HG03159 (cell line): ENCODE measurements at regions not wholly inside any gene's neighbourhood (a gene's known extent, or its start where the extent isn't known, plus 50 kb on each side); places are given as distances from the start of the nearest gene placed in this dataset.

Experiments
- ATAC-seq: cut with Tn5 transposase; IDR thresholded peaks from one replicate; pipeline ENCODE4 v1.9.1; 2021; ENCODE audit warnings: mild to moderate bottlenecking, moderate library complexity; ENCODE audit not compliant: unreplicated experiment

DNA sequence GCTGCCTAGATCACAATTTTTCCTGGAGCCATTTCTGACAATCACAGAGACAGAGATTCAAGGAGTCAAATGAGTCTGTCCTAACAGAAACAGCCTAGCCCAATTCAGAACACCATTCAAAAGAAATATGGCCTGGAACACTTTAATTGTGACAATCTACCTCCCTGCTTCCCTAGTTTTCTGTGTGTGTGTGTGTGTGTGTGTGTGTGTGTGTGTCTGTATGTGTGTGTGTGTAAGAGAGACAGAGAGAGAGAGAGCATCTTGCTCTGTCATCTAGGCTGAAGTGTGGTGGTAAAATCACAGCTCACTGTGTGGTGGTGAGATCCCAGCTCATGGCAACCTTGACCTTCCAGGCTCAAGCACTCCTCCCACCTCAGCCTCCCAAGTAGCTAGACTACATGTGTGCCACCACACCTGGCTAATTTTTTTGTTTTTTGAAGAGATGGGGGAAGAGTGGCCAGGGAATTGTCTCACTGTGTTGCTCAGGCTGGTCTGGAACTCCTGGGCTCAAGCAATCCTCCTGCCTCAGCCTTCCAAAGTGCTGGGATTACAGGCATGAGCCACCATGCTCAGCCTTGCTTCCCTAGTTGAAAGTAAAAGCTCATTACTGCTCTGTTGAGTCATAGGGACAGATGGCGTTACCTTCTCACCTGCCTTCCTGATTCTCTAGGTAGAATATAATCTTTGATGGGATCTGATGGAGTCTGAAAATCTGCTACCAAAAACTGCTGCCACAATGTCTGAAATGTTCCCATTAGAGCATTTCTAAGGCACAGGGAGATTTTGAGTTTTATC is 89.6 kb upstream of the BEND6 start:
- no peak for ATAC-seq

DNA sequence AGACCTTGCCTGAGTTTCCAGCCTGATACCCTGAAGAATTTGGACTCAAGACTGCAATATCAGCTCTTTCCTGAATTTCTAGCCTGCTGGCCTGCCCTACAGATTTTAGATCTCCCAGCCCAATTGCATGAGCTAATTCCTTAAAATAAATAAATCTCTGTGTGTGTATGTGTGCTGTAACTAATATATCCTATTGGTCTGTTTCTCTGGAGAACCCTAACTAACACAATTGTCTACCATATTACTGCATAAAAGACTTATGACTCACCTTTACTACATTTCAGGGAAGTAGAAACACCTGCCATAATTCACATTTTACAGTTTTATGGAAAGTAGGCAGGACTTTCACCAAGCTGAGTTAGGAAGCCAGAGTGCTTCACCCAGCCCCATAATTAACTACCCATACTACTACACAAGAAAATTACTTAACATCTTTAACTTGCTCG is 90.7 kb upstream of the BEND6 start:
- ATAC-seq = no peak

DNA sequence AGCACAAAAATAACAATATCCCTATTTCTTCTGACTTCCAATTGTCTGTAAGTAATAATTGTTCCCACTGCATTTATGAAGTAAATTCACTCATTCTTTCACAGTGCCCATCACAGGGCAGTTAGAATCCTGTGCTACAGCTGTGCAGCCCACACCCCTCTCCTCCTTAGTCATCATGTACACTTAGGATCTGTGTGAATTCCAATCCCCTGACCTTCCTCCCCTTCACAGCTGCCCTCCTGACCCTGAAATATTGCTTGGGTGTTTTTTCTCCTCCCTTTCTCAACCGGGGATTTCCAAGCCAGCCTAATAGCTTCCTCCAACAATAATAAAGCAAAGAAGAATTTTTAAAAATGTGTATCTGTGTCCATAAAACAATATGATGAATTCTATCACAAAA is 91.5 kb upstream of the BEND6 start:
- ATAC-seq = no peak

DNA sequence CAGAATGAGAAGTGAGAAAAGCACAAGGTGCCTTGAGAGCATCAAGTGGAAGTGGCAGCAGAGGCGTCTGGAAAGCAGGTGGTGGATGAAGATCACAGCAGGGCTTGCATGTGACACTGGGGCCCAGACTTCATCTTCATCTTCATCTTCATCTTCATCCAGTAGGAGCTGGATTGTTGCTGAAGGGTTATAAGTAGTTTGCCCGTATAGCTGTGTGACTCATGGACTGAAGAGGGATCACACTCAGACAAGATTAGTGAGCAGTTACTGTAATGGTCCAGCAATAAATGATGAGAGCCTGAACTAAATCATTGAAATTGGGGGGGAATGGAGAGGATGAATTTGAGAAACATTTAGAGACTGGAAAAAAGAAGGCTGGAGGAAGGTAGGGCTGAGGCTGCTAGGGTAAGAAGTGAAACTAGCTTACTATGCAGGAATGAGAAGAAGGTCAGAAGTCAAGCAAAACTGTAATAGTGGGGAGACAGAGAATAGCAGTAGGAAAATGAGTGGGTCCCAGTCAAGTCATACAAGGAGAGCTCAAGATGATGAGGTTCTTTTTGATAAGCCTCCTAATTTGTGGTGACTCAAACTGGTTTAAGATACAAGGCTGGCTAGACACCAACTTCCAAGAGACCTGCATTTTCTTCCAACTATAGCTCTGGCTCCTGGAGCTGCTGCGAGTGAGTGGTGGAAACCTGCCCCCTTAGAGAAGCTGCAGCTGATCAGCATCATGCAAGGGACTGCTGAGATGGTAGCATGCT is 92.3 kb upstream of the BEND6 start:
- ATAC-seq = peak; percentile 44

DNA sequence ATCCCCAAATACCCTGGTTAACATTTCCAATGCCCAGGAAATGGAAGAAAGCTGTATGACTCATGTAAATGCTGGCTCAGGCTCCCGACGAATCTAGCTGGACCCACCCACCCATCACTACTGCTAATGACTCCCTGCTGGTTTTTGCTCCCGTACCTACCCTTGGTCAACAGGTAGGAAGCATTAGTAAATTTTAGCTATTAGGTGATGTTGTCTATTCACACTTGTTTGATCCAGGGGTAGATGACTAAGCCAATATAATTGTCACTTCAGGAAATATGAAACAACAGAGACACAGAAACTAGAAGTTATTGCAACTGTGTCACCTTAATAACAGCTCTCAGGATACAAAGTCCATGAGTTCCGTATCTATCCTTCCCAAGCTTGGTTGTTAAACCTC is 94.4 kb upstream of the BEND6 start:
- ATAC-seq = no peak

DNA sequence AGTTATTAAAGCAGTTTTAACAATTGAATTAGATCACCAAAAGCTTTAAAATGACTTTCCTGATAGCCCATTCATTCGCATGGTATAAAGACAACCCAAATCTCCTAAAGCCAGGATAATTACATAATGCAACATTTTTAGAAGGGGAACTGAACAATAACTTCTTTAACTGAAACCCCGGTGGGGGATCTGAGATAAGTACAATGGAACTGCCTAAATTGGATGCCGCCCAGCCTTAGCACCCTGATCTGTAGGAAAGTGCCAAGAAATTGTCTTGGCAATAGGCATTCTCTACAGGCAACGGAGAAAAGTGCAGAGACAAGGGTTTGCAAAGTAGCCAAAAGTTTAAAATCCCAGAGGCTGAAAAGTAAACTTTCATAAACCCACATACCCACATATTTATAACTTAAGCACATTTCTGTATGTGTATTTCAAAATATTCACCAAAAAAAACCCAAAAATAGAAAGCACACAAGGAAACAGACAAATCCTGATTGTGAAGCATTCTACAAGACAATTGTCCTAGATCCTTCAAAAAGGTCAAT is 98.8 kb upstream of the BEND6 start:
- no peak for ATAC-seq

DNA sequence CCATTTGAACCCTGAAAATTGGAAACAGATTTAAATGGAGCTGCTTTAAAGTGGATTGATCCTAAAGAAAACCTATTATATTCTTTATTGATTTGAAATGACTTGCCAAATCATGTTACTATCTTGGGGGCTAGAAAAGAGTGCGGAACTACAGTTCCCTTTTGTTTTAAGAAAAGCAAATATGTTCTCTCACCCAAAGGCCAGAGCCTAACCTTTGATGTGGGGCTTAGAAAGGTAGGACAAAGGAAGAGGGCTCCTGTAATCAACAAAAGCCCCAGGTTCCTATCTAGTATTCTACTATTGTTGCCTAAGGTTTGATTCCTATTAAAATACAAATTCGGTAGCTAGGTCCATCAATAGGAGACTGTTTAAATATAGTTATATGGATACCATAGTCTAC is 100.8 kb upstream of the BEND6 start:
- ATAC-seq = no peak

DNA sequence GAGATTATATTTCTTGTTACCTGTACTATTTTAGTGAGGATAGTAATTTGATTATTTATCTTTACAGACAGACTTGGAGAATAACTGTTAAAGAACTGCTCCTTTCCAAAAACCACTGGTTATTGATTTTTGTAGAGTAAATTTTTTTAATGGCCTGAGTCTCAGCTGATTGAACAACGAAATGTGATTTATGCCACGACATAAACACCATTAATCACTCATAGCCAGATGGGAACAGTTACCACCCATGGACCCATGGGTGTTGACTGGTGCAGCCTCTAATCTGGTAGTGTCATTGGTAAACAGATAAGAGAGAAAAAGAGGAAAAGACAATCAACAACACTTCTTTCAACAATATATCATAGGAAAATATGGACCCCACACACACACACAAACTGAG is 101.4 kb upstream of the BEND6 start:
- ATAC-seq = no peak

DNA sequence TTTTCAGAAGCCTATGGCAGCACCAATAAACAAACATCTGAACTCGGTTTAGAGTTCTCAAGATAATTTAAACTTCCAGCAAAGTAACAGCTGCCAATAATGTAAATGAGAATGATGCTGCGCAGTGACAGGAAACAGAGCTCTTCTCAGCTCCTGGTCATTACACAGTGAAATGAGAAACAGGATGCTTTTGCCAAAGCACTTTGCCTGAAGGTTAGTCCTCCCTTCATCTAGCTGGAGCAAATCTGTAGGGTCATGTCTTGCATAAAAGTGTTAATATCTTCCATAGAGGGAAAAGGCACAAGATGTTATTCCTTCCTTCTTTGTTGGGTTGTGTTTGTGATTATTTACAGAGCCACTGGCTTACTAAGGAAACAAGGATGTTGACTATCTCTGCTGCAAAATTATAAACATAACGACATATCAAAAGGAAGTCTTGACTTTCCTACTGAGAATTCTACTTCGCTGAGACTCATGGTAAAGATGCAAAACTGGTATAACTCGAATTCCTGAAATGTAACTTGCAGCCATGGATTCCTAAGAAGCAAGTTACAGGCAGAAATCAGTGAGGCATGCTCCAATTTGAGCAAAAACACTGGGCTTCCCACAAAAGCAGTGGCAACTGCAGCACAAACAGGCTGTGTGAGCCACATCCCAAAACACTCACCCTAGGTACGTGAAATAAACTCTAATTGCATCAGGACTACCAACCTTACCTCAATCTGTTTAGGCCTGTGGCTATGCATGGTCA is 102.5 kb upstream of the BEND6 start:
- peak; percentile 20 for ATAC-seq

DNA sequence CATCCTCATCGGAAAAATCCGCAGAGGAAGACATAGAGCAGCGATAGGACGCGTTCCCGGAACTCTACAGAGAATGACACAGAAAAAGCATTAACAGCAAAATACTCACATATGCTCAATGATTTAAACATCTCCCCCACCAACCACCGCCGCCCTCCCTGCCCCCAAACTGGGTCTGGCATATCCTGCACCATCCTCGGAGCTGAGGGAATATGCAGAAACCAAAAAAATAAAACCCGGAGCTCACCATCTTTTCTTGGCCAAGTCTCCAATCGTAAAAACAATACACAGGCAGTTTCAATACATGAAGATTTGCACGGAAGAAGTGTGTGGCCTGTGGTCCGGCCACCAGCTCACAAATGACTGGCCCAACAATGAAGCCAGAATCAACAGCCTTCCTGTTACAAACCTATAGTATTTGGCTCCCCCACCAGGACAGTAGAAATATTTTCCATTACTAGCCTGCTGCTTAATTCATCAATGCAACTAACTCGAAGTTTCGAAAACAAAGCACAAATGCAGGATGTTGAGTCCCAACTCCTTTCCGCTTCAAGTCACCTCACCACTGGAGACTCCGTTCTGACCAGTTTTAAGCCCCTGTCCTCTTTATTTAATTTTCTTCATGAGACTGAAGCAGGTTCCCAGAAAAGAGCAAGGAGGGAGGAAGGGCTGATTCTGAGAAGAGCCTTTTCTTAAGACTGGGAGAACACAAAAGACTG is 103.2 kb upstream of the BEND6 start:
- peak; percentile 92 for ATAC-seq

DNA sequence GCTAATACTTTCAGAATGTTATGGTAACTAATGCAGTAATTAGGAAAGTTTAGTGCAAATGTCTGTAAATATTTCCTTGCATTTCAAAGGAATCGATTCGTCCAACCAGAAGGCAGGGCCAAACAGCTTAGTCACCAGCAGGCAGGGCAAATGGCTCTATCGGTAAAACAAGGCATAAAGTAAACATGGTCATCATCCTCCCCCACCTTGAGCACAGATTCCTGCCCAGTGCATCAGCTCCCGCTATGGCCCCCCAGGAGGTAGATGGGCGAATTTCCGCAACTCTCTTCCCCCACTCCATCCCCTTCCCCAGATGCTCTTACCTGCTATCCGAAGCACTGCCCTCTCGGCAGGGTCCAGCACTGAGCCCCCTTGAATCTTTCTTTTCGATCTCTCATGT is 103.8 kb upstream of the BEND6 start:
- ATAC-seq = no peak

DNA sequence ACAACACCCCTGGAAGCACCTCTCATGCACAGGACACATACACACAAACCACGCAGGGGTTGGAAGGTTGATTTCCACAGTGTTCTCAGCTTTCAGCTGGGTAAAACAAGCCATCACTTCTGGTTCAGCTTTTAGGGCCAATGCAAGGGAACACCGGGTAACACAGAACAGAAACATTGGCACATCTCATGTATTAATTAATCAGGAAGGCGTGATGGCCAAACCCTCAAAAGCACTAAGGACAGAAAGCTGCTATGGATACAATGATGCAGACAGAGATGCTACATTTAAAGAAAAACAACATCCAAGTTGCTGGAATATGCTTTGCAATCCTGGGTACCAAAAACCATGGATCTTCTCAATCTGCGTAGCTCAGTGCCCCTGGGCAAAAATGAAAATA is 104.3 kb upstream of the BEND6 start:
- no peak for ATAC-seq

DNA sequence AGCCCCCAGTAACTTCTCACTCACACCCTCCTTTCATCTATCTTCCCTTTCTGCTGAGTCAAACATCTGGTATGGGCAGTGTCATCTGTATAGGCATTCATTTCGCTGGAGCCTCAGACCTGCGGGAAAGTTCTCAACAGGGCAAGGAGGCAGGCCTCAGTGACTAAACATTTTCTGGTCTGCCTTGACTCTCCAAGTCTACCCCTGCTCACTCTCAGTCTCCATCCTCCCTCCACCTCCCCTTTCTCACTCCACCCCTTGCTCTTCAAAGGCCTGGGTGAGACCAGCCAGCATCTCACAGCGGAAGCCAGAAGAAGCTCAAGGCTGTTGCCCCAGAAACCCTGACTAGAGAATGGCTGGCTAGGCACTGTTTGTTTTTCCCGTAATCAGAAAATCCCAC is 105.0 kb upstream of the BEND6 start:
- ATAC-seq = no peak

DNA sequence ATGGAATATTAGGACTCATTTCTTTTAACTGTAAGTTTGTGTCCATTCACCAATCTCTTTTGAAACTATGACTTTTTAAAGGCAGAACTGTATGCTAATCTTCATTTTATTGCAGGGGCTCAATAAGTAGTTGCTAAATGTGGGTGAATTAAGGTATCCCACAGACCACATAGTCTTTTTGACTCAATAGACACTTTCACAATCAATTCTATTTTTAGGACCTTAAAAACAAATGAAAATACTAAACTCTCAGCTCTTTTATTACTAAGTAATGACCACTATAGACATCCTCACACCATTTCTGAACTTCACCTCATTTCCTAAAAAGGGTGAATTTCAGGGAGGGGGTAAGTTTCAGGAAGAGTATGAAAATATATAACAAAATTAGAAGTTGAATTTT is 106.8 kb upstream of the BEND6 start:
- ATAC-seq = no peak

DNA sequence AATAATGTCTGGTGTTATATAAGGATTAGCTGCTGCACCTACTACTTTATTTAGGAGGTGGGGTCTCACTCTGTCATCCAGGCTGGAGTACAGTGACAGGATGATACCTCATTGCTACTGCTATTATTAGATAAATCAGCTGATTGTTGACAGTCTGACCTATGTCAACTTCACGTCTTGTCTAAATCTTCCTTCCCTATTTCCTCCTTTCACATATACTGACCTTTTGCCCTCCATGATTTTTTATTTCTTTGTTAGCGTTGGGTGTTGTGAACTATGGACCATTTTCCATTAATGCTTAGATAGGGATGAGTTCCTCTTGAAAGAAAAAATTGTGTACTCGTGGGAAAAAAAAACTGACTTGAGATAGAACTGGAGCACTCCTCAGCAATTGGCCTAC is 109.9 kb upstream of the BEND6 start:
- no peak for ATAC-seq

DNA sequence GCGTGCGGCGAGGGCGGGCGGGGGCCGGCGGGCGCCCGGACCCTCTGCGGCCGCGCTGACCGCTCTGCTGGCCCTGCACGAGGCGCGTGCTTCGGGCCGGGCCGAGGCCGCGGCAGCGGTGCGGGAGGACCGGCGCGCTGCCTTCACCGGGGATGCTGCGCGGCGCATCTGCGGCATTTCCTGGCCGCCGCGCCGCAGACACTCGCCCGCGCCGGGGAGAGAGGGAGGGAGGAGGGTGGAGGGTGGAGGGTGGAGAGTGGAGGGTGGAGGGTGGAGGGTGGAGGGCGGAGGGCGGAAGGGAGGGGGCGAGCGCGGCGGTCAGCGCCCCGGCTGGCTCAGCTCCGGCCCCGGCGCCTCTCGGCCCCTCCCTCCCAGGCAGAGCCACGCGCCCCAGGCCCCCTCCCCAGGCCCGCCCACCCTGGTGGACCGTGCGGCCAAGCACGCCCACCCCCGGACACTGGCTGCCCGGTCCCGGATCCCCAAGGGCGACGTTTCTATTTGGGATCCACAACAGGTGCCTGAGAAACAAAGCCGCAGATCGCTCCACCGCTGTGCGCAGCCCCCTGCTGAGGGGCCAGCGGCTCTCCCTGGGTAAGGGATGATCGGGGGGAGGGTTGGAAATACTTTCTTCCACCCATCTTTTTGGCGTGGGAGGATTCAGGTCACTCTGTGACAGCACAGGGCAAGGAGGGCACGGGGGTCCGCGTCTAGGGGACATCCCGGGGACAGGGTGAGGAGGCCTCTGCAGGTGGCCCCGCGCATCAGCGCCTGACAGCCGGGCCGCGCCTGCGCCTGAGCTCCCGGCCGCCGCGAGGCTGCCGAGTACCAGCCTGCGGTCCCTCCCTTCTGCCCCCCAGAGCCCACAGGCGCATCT is 111.2 kb upstream of the BEND6 start:
- ATAC-seq = peak; percentile 88

DNA sequence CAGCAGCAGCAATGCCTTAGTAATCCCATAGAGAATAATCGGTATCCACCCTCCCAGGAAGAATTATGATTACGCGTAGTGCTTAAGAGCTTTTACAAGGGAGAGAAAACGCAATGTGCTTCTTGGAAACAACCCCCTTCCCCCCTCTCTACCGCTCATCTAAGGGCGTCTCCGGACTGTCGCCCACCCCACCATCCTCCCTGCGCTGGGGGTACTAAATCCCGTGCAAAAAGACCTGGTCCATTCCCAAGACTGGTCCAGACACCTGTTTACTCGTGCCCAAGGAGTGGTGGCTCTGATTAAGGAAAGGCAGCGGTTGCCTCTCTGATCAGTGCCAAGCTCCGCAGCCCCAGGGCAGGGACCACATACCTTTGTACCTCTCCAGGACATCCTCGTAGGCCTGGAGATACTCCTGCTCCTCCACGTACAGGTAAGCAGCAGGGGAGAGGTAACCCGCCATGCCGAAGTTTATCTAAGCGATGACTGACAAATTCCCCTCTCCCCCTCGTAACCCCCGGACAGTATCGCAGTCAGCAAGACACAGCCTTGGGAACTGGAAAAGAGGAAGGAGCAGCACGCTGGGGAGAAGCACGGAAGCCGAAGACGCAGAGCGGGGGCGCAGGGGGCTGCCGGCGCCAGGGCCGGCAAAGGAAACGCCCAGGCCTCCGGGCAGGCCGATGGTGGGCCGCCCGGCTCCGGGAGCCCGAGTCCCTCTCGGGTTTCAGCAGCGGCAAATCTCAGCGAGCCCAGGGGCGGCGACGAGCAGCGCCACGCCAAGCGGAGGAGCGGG is 112.0 kb upstream of the BEND6 start:
- ATAC-seq = peak; percentile 10

DNA sequence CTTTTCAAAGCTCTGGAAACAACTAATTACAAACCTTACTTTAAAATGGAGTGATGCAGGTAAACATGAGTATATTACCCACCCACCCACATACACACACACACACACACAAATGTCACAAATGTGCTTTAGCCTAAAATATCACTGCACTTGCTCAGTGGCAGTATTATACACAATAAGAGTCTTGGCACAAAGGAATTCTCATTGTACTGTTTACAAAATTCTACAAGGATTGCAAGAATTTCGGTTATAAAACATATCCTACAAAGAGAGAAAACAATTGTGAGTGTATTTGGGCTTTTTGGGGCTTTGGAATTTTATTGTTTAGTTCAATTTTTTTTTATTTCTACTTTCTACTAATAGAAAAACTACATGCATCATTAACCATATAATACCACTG is 113.2 kb upstream of the BEND6 start:
- ATAC-seq = no peak

DNA sequence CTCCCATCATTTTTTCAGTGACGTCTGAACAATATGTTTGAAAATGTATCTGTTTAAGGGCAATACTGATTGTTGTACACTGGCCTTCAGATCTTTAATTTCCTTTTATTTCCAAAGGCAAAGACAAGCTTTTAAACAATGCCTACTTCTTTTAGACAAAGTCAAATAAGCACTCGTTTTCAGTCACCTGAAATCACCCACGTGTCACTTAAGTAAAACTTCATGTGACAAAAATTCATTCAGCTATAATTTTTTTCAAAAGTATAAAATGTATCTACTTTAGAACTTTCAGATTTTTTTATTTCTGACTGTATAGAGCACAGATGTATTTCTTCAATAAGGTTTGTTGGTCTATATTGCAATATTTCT is 113.5 kb upstream of the BEND6 start:
- no peak for ATAC-seq
